WTC11 (cell line): ENCODE measurements at regions not wholly inside any gene's neighbourhood (a gene's known extent, or its start where the extent isn't known, plus 50 kb on each side); places are given as distances from the start of the nearest gene placed in this dataset.

Experiments
- ATAC-seq: fragments of 200-7000 bp; cut with Tn5 transposase; 2 replicates; pipeline ENCODE4 v1.10.0; 2021; ENCODE audit warnings: mild to moderate bottlenecking, moderate library complexity
- CTCF ChIA-PET: fragments of 300-600 bp; sonication (Branson Sonifier 250); formaldehyde crosslinking; loops from one replicate; lab custom pipeline; 2021; ENCODE audit warnings: antibody characterized with exemption; lab: Charles Lee
- POLR2A ChIA-PET: fragments of 350-600 bp; sonication (Branson Sonifier 250); formaldehyde crosslinking; loops from one replicate; lab custom pipeline; 2021; ENCODE audit warnings: antibody characterized with exemption; lab: Charles Lee
- DNase-seq: peaks from one replicate; pipeline ENCODE4 v3.0.0; 2021; ENCODE audit warnings: low spot score
- H3K27ac Mint-ChIP-seq: 2 replicates; pipeline ENCODE4 v1.8.0; 2021; ENCODE audit warnings: mixed read lengths
- H3K27me3 Mint-ChIP-seq: 2 replicates; pipeline ENCODE4 v1.8.0; 2021; ENCODE audit warnings: low read depth, mild to moderate bottlenecking, moderate library complexity, mixed read lengths
- H3K36me3 Mint-ChIP-seq: 2 replicates; pipeline ENCODE4 v1.8.0; 2021; ENCODE audit warnings: mixed read lengths
- H3K4me1 Mint-ChIP-seq: 2 replicates; pipeline ENCODE4 v1.8.0; 2022; ENCODE audit warnings: mixed read lengths
- H3K4me3 Mint-ChIP-seq: 2 replicates; pipeline ENCODE4 v1.8.0; 2021; ENCODE audit warnings: mild to moderate bottlenecking, moderate library complexity, mixed read lengths
- H3K9me3 Mint-ChIP-seq: 2 replicates; pipeline ENCODE4 v1.8.0; 2021; ENCODE audit warnings: mixed read lengths
- CREM ChIP-seq: sonication (generic); formaldehyde crosslinking; IDR thresholded peaks from 2 replicates; pipeline ENCODE4 v1.8.1; 2022; ENCODE audit warnings: mild to moderate bottlenecking, missing genetic modification reagents, moderate library complexity
- EMX1 ChIP-seq: fragments of 250-450 bp; sonication (Bioruptor Pico); IDR thresholded peaks from 2 replicates; pipeline ENCODE4 v1.8.0; 2021; ENCODE audit warnings: mild to moderate bottlenecking
- FOXK1 ChIP-seq: sonication (generic); formaldehyde crosslinking; IDR thresholded peaks from 2 replicates; pipeline ENCODE4 v1.8.0; 2022; ENCODE audit warnings: mild to moderate bottlenecking, moderate library complexity, missing genetic modification reagents
- HMGA2 ChIP-seq: fragments of 250-450 bp; sonication (Bioruptor Pico); IDR thresholded peaks from 2 replicates; pipeline ENCODE4 v1.4.0; 2021; ENCODE audit warnings: mild to moderate bottlenecking, moderate library complexity
- JAZF1 ChIP-seq: fragments of 250-450 bp; sonication (Bioruptor Pico); IDR thresholded peaks from 2 replicates; pipeline ENCODE4 v1.9.0; 2021; ENCODE audit warnings: moderate library complexity, mild to moderate bottlenecking, inconsistent platforms
- JUN ChIP-seq: sonication (generic); formaldehyde crosslinking; IDR thresholded peaks from 2 replicates; pipeline ENCODE4 v1.8.0; 2023; ENCODE audit warnings: mild to moderate bottlenecking, missing genetic modification reagents
- RELA ChIP-seq: sonication (generic); formaldehyde crosslinking; IDR thresholded peaks from 2 replicates; pipeline ENCODE4 v1.8.1; 2022; ENCODE audit warnings: missing genetic modification reagents, mild to moderate bottlenecking, borderline replicate concordance
- TEAD1 ChIP-seq: sonication (generic); formaldehyde crosslinking; IDR thresholded peaks from 2 replicates; pipeline ENCODE4 v1.8.0; 2022; ENCODE audit warnings: mild to moderate bottlenecking, missing genetic modification reagents
- ZNF263 ChIP-seq: sonication (generic); formaldehyde crosslinking; IDR thresholded peaks from 2 replicates; pipeline ENCODE4 v1.8.1; 2022; ENCODE audit warnings: low read depth, mild to moderate bottlenecking, moderate library complexity, missing genetic modification reagents
- ZNF317 ChIP-seq: sonication (generic); formaldehyde crosslinking; IDR thresholded peaks from 2 replicates; pipeline ENCODE4 v1.8.1; 2023; ENCODE audit warnings: low read depth, mild to moderate bottlenecking, moderate library complexity, missing genetic modification reagents, borderline replicate concordance
- ZNF416 ChIP-seq: fragments of 250-450 bp; sonication (Bioruptor Pico); IDR thresholded peaks from 2 replicates; pipeline ENCODE4 v1.9.0; 2021; ENCODE audit warnings: mild to moderate bottlenecking, inconsistent platforms
- ZNF671 ChIP-seq: fragments of 250-450 bp; sonication (Bioruptor Pico); IDR thresholded peaks from 2 replicates; pipeline ENCODE4 v1.8.0; 2021; ENCODE audit warnings: mild to moderate bottlenecking
- TF ChIP-seq, protein P1 (sequence below): fragments of 250-450 bp; sonication (Bioruptor Pico); IDR thresholded peaks from 2 replicates; pipeline ENCODE4 v1.8.0; 2021; ENCODE audit warnings: mild to moderate bottlenecking
- TF ChIP-seq, protein P2 (sequence below): fragments of 250-450 bp; sonication (Bioruptor Pico); IDR thresholded peaks from 2 replicates; pipeline ENCODE4 v1.9.0; 2021; ENCODE audit warnings: mild to moderate bottlenecking, borderline replicate concordance
- TF ChIP-seq, protein P3 (sequence below): sonication (generic); formaldehyde crosslinking; IDR thresholded peaks from 2 replicates; pipeline ENCODE4 v1.8.1; 2022; ENCODE audit warnings: low read depth, missing genetic modification reagents, borderline replicate concordance
- TF ChIP-seq, protein P4 (sequence below): sonication (generic); formaldehyde crosslinking; IDR thresholded peaks from 2 replicates; pipeline ENCODE4 v1.8.1; 2022; ENCODE audit warnings: low read depth, mild to moderate bottlenecking, moderate library complexity, missing genetic modification reagents, borderline replicate concordance
- TF ChIP-seq, protein P5 (sequence below): sonication (generic); formaldehyde crosslinking; IDR thresholded peaks from 2 replicates; pipeline ENCODE4 v1.8.0; 2023; ENCODE audit warnings: mild to moderate bottlenecking, missing genetic modification reagents
- TF ChIP-seq, protein P6 (sequence below): fragments of 250-450 bp; sonication (Bioruptor Pico); IDR thresholded peaks from 2 replicates; pipeline ENCODE4 v1.9.0; 2021; ENCODE audit warnings: mild to moderate bottlenecking
- TF ChIP-seq, protein P7 (sequence below): fragments of 250-450 bp; sonication (Bioruptor Pico); IDR thresholded peaks from 2 replicates; pipeline ENCODE4 v2.1.2; 2022; ENCODE audit warnings: mild to moderate bottlenecking, moderate library complexity
- TF ChIP-seq, protein P8 (sequence below): sonication (generic); formaldehyde crosslinking; IDR thresholded peaks from 2 replicates; pipeline ENCODE4 v1.8.0; 2022; ENCODE audit warnings: mild to moderate bottlenecking, missing genetic modification reagents

DNA sequence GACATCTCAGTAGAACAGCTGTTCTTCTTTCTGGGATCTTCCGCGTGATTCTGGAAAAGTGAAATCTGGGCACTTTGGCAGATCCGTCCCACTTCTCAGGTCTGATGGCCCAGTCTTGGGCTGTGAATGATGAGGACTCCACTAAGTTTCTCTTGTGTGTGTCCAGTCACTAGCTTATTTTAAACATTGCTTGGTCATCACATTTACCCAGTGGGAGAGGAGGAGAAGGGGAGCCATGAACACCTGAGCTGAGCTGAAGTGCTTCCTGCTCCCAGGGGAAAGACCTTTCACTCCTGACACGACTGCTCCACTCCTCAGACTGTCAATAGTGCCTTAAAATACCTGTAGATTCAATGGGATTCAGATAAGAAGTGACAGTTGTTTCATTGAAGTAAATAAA is 101.9 kb upstream of the SLC35F3 start:
- no peak for DNase-seq
- H3K4me1 Mint-ChIP-seq: no peaks in the 10 kb centered on the region
- TF ChIP-seq ZNF263 (CRISPR knock-in tag) (no peak), CREM (no peak), RELA (CRISPR knock-in tag) (no peak), TEAD1 (CRISPR knock-in tag) (no peak), FOXK1 (CRISPR knock-in tag) (no peak), HMGA2 (CRISPR knock-in tag) (no peak), JUN (CRISPR knock-in tag) (no peak)
- TF ChIP-seq, protein P1, sequence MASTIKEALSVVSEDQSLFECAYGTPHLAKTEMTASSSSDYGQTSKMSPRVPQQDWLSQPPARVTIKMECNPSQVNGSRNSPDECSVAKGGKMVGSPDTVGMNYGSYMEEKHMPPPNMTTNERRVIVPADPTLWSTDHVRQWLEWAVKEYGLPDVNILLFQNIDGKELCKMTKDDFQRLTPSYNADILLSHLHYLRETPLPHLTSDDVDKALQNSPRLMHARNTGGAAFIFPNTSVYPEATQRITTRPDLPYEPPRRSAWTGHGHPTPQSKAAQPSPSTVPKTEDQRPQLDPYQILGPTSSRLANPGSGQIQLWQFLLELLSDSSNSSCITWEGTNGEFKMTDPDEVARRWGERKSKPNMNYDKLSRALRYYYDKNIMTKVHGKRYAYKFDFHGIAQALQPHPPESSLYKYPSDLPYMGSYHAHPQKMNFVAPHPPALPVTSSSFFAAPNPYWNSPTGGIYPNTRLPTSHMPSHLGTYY (CRISPR knock-in tag): no peak
- TF ChIP-seq, protein P2, sequence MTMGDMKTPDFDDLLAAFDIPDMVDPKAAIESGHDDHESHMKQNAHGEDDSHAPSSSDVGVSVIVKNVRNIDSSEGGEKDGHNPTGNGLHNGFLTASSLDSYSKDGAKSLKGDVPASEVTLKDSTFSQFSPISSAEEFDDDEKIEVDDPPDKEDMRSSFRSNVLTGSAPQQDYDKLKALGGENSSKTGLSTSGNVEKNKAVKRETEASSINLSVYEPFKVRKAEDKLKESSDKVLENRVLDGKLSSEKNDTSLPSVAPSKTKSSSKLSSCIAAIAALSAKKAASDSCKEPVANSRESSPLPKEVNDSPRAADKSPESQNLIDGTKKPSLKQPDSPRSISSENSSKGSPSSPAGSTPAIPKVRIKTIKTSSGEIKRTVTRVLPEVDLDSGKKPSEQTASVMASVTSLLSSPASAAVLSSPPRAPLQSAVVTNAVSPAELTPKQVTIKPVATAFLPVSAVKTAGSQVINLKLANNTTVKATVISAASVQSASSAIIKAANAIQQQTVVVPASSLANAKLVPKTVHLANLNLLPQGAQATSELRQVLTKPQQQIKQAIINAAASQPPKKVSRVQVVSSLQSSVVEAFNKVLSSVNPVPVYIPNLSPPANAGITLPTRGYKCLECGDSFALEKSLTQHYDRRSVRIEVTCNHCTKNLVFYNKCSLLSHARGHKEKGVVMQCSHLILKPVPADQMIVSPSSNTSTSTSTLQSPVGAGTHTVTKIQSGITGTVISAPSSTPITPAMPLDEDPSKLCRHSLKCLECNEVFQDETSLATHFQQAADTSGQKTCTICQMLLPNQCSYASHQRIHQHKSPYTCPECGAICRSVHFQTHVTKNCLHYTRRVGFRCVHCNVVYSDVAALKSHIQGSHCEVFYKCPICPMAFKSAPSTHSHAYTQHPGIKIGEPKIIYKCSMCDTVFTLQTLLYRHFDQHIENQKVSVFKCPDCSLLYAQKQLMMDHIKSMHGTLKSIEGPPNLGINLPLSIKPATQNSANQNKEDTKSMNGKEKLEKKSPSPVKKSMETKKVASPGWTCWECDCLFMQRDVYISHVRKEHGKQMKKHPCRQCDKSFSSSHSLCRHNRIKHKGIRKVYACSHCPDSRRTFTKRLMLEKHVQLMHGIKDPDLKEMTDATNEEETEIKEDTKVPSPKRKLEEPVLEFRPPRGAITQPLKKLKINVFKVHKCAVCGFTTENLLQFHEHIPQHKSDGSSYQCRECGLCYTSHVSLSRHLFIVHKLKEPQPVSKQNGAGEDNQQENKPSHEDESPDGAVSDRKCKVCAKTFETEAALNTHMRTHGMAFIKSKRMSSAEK (CRISPR knock-in tag): no peak
- TF ChIP-seq, protein P3, sequence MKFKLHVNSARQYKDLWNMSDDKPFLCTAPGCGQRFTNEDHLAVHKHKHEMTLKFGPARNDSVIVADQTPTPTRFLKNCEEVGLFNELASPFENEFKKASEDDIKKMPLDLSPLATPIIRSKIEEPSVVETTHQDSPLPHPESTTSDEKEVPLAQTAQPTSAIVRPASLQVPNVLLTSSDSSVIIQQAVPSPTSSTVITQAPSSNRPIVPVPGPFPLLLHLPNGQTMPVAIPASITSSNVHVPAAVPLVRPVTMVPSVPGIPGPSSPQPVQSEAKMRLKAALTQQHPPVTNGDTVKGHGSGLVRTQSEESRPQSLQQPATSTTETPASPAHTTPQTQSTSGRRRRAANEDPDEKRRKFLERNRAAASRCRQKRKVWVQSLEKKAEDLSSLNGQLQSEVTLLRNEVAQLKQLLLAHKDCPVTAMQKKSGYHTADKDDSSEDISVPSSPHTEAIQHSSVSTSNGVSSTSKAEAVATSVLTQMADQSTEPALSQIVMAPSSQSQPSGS (CRISPR knock-in tag): no peak
- TF ChIP-seq, protein P4, sequence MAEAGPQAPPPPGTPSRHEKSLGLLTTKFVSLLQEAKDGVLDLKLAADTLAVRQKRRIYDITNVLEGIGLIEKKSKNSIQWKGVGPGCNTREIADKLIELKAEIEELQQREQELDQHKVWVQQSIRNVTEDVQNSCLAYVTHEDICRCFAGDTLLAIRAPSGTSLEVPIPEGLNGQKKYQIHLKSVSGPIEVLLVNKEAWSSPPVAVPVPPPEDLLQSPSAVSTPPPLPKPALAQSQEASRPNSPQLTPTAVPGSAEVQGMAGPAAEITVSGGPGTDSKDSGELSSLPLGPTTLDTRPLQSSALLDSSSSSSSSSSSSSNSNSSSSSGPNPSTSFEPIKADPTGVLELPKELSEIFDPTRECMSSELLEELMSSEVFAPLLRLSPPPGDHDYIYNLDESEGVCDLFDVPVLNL (CRISPR knock-in tag): no peak
- TF ChIP-seq, protein P5, sequence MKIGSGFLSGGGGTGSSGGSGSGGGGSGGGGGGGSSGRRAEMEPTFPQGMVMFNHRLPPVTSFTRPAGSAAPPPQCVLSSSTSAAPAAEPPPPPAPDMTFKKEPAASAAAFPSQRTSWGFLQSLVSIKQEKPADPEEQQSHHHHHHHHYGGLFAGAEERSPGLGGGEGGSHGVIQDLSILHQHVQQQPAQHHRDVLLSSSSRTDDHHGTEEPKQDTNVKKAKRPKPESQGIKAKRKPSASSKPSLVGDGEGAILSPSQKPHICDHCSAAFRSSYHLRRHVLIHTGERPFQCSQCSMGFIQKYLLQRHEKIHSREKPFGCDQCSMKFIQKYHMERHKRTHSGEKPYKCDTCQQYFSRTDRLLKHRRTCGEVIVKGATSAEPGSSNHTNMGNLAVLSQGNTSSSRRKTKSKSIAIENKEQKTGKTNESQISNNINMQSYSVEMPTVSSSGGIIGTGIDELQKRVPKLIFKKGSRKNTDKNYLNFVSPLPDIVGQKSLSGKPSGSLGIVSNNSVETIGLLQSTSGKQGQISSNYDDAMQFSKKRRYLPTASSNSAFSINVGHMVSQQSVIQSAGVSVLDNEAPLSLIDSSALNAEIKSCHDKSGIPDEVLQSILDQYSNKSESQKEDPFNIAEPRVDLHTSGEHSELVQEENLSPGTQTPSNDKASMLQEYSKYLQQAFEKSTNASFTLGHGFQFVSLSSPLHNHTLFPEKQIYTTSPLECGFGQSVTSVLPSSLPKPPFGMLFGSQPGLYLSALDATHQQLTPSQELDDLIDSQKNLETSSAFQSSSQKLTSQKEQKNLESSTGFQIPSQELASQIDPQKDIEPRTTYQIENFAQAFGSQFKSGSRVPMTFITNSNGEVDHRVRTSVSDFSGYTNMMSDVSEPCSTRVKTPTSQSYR (CRISPR knock-in tag): no peak
- TF ChIP-seq, protein P6, sequence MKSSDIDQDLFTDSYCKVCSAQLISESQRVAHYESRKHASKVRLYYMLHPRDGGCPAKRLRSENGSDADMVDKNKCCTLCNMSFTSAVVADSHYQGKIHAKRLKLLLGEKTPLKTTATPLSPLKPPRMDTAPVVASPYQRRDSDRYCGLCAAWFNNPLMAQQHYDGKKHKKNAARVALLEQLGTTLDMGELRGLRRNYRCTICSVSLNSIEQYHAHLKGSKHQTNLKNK (CRISPR knock-in tag): no peak
- H3K27ac Mint-ChIP-seq: no peak overlapping the region
- H3K4me3 Mint-ChIP-seq: no peak overlapping the region
- CTCF ChIA-PET: no interaction called here
- H3K27me3 Mint-ChIP-seq: peaks cover 9% of the 10 kb centered on the region
- POLR2A ChIA-PET: no interaction called here
- no peak for ATAC-seq
- H3K36me3 Mint-ChIP-seq: peaks cover 19% of the 10 kb centered on the region
- H3K9me3 Mint-ChIP-seq: peaks cover 60% of the 10 kb centered on the region

DNA sequence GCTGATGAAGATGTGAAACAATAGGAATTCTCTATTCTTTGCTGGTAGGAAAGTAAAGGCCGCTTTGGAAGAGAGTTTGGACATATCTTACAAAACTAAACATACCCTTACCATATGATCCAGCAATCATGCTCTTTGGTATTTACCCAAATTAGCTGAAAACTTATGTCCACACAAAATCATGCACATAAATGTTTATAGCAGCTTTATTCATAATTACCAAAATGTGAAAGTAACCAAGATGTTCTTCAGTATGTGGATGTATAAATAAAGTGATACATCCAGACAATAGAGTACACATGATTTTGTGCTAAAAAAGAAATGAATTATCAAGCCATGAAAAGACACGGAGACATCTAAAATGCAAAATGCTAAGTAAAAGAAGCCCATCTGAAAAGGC is 98.7 kb upstream of the SLC35F3 start:
- CTCF ChIA-PET: no interaction called here
- Mint-ChIP-seq H3K27ac (no peak overlapping the region), H3K4me3 (no peak overlapping the region), H3K27me3 (no peaks in the 10 kb centered on the region; the same call in 1 of the 2 replicates), H3K36me3 (peaks cover 5% of the 10 kb centered on the region; the same call in 1 of the 2 replicates), H3K9me3 (peaks cover 39% of the 10 kb centered on the region), H3K4me1 (no peaks in the 10 kb centered on the region)
- POLR2A ChIA-PET: no interaction called here
- ATAC-seq: no peak
- DNase-seq: no peak
- no peak for TF ChIP-seq JAZF1 (CRISPR knock-in tag)
- TF ChIP-seq, protein P7, sequence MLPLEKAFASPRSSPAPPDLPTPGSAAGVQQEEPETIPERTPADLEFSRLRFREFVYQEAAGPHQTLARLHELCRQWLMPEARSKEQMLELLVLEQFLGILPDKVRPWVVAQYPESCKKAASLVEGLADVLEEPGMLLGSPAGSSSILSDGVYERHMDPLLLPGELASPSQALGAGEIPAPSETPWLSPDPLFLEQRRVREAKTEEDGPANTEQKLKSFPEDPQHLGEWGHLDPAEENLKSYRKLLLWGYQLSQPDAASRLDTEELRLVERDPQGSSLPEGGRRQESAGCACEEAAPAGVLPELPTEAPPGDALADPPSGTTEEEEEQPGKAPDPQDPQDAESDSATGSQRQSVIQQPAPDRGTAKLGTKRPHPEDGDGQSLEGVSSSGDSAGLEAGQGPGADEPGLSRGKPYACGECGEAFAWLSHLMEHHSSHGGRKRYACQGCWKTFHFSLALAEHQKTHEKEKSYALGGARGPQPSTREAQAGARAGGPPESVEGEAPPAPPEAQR (CRISPR knock-in tag): no peak
- TF ChIP-seq CREM: no peak
- TF ChIP-seq ZNF671 (CRISPR knock-in tag): no peak
- no peak for TF ChIP-seq ZNF416 (CRISPR knock-in tag)
- TF ChIP-seq, protein P6 (CRISPR knock-in tag): no peak
- TF ChIP-seq HMGA2 (CRISPR knock-in tag): no peak
- no peak for TF ChIP-seq ZNF317 (CRISPR knock-in tag)
- TF ChIP-seq, protein P8, sequence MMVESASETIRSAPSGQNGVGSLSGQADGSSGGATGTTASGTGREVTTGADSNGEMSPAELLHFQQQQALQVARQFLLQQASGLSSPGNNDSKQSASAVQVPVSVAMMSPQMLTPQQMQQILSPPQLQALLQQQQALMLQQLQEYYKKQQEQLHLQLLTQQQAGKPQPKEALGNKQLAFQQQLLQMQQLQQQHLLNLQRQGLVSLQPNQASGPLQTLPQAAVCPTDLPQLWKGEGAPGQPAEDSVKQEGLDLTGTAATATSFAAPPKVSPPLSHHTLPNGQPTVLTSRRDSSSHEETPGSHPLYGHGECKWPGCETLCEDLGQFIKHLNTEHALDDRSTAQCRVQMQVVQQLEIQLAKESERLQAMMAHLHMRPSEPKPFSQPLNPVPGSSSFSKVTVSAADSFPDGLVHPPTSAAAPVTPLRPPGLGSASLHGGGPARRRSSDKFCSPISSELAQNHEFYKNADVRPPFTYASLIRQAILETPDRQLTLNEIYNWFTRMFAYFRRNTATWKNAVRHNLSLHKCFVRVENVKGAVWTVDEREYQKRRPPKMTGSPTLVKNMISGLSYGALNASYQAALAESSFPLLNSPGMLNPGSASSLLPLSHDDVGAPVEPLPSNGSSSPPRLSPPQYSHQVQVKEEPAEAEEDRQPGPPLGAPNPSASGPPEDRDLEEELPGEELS: no peak
- no peak for TF ChIP-seq EMX1 (CRISPR knock-in tag)
